ENCODE measurements at regions not wholly inside any gene's neighbourhood (a gene's known extent, or its start where the extent isn't known, plus 50 kb on each side); places are given as distances from the start of the nearest gene placed in this dataset.

GRCh38 chr7:86989407-86989806, 70.0 kb downstream of the ELAPOR2 start:
- no peak for TF ChIP-seq CTCF (IDR thresholded peaks at IDR 0.05; ENCODE audit: insufficient read depth, low read length, poor library complexity, severe bottlenecking)
- no peak for TF ChIP-seq EZH2phosphoT487 (conservative IDR thresholded peaks at IDR 0.05; ENCODE audit: low read length)
